HG03095 (cell line): ENCODE measurements at regions not wholly inside any gene's neighbourhood (a gene's known extent, or its start where the extent isn't known, plus 50 kb on each side); places are given as distances from the start of the nearest gene placed in this dataset.
A peak's percentile ranks its signal among the peaks of the same experiment; 100 is the strongest.

Experiments
- ATAC-seq: cut with Tn5 transposase; IDR thresholded peaks from one replicate; pipeline ENCODE4 v1.9.1; 2021; ENCODE audit warnings: moderate library complexity; ENCODE audit not compliant: unreplicated experiment

DNA sequence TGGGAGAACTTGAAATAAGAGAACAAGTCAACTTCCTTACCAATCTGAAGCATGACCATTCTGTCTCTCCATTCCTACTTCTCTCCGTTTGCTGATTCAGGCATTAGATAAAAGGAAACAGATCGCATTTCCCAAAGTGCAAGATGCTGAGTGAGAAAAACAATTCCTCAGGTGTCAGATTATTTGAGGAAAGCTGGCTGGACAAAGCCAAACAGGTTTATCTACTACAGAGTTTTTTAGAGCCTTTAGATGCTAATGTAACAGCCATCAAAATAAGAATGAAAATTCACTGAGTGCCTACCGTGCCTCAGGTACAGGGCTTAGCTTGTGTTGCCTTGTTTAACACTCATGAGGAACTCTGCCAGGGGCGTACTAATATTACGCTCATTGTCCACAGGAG, 135.9 kb upstream of the MBL2 start:
- no peak for ATAC-seq

GRCh38 chr10:52906046-52906445, 133.5 kb upstream of the MBL2 start:
- ATAC-seq: no peak

DNA sequence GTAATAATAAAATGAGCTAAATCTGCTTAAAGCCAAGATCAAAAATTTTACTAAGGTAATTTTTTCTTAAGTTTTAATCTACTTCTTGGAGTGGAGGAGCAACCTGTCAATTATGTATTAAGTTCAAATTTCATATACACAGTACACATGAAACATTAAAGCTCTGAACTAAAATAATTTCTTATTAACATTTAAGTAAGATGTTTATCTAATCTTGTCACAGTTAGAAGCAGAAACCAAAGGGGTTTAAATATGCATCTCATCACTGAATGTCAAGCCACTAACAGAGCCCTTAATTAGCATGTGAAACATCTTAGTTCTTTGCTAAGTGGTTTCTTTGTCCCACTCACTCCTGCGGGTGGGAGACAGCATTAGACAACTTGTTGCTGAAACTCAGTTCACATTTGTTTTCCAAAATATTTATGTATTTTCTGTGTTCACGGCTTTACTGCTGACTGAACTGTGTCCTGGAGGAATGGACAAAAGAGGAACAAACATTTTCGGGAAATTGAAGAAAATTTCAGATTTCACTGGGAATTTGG, 130.9 kb upstream of the MBL2 start:
- no peak for ATAC-seq

DNA sequence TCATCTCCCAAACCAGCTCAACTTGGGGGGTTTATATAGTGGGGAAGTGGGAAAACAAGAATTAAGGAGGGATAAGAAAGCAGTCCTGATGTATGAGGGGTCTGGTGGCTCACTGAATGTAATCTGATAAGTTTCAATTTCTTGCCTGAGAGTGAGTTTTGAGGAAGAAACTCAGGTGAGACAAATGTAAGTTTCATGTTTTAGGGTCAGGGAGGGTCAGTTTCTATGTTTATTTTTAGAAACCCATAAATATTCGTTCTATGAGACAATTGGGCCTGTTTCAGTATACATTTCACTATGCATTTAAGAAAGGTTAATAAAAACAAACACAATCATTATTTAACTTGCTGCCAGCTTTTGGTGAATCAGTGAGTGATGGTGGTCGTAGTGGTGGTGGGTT, 128.0 kb upstream of the MBL2 start:
- ATAC-seq: peak; percentile 69

- no peak for ATAC-seq
Observed at GRCh38 chr10:52897162-52897561, 124.6 kb upstream of the MBL2 start.

DNA sequence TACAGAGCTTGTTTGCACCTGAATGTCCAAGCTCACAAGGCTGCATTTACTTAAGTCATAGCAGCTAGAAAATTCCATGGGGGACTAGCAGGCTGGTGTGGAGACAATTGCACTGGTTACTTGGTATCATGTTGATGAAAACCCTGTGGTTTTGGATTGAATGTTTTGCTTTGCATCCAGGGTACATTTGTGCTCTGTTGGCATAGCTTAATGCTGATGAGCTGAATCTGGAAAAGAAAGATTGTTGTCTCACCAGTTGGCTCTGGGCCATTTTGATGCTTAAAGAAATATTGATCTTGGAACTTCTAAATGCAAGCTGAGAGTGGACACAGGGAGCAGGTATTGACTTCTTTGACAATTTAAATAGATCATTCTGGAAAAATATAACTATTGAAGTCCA, 122.5 kb upstream of the MBL2 start:
- ATAC-seq: no peak

- ATAC-seq: no peak
Observed at GRCh38 chr10:52890281-52890680, 117.7 kb upstream of the MBL2 start.

DNA sequence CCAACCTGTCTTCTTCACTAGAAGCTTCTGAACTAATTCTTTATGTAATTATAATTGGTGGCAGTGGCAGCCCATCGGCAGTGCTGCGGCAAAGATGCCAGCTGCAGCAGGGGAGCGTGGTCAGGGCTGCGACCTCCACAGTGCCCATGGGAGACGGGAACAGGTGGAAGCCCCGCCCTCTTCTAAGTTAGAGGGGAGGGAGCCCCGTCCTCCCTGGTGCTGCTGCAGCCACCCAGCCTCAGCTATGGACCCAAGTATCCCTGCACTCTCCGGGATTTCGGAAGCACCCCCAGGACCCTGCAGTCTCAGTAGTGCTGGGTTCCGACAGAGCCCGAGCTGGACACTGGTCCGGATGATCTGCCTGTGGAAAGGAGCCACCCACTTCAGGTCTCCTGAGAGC, 117.0 kb upstream of the MBL2 start:
- no peak for ATAC-seq

DNA sequence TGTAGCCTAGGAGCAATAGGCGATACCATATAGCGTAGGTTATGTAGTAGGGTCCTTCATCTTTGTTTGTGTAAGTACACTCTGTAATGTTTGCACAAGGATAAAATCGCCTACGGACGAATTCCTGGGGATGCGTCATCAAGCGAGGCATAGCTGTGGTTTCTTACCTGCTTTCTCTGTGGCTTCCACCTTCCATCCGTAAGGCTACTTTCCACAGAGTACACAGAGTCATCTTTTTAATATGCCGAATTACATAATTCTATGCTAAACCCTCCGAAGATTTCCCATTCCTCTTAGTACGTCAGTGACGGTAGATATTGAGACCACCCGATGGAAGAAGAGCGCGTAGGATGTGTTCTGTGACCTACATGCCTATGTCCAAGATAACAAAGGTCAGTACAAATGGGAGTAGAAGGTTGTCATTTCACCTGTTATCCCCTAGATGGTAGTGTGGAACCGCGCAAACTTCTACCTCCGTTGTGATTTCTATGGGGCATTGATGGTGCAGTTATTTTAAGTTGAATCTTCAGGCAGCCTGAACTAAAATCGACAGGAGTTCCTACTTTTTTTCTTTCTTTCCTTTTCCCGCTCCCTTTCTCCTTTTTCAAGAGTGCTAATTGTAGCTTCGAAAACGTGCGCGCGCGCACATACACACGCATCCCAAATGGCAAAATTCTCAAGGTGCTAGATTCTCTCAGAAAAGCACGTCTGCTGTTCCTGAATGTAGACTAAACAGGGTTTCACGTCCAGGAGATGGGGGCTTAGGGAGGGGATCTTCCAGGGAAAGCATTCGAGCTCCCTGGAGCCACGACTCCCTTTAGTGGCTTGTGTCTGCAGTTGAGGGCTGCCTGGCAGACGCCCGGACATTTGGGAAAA, 111.7 kb upstream of the MBL2 start:
- ATAC-seq: peak; percentile 88

DNA sequence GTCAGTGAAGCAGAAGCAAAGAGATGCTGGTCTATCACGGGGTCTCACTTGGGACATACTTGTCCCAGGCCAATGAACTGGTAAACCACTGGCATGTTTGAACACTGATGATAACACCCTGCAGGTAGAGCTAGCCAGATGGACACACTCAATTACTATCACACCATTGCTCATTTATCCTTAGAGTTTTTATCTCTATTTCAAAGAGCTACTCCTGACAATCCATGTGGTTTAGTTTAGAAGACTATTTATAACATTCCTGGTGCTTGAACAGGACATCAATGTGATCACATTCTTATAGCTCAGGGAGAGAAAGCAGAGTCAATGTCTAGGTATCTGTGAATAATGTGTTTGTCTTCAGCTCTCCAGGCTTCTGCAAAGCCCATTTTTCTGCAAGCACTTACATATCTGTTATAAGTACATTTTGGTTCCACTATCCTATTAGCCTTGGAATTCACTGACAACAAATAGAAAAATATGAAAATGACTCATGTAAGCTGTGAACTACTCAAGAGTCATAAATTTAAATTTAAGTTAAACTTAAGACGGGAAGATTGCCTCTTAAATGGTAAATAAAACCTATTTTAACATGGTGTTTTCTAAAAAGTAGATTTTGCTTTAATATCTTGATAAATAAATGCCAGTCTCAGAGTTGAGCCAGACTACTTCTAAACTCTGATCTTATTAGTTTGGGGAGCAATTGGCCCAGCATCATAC, 106.7 kb upstream of the MBL2 start:
- no peak for ATAC-seq

- ATAC-seq: no peak
Observed at GRCh38 chr10:52877451-52877850, 104.9 kb upstream of the MBL2 start.

- no peak for ATAC-seq
Observed at GRCh38 chr10:52875336-52875735, 102.8 kb upstream of the MBL2 start.

- no peak for ATAC-seq
Observed at GRCh38 chr10:52874581-52874980, 102.0 kb upstream of the MBL2 start.

DNA sequence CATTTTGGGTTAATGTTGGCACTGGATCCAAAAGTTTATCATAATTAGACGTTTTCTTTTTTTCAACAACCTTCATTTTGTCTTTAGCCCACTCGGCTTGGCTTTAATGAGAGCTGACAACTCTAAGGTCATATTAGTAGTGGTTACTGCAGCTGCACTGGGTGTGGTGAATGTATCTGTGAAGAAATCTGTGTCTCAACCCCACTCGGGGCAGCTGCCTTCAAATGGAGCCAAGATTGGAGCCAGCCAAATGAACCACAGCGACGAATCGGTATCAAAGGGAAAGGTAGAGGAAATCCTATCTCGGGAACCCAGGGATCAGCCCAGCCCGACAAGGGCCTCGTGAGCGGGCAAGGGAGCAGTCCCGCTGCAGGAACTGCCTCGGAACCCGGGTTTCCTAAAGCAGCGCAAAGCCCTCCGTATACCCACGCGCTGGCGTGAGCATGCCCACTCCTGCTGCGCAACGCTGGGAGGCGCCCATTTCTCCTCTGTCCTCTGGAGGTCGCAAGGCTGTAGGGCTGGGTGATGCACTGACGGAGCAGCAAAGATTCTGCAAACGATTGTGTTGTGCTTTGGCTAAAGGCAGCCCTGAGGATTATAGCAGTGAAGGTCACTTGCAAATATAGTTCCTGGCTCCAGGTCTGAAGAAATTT, 98.7 kb upstream of the MBL2 start:
- no peak for ATAC-seq

DNA sequence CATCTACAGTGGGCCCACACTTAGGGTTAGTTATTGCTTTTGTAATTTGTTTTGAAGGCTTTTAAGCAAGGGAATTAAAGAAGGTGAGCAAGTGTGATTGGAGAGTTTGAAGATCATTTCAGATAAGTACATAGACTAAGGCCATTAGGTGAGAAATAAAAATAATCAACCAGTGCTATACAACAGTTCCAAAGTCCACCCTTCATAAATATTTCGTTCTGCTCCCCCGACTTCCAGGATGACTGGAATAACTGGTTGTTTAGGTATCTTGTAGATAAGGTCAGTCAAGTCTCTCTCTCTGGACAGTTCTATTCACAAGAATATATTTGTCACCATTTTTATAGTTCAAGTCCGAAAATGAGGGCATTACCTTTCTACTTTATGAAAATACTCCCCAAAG, 98.0 kb upstream of the MBL2 start:
- ATAC-seq: no peak

DNA sequence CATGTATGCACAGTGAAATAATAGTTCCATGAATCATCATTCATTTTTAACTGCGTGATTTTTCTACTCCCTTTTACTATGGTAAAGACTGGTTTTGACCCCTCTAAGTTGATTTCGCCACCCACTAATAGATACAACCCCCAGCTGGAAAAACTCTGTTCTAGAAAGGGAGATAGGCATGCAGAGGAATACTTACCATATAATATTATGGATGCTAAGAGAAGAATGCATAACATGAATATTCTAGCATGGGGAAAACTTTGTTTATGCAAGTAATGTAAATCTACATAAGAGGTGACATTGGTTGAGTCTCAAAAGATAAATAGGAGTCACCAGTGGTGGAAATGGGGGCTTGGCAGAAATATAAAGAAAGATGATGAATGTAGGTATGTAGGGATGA, 97.3 kb upstream of the MBL2 start:
- no peak for ATAC-seq

- ATAC-seq: no peak
Observed at GRCh38 chr10:52865213-52865612, 92.6 kb upstream of the MBL2 start.

- no peak for ATAC-seq
Observed at GRCh38 chr10:52864201-52865106, 91.9 kb upstream of the MBL2 start.

- no peak for ATAC-seq
Observed at GRCh38 chr10:52858722-52859121, 86.1 kb upstream of the MBL2 start.

- no peak for ATAC-seq
Observed at GRCh38 chr10:52855546-52856325, 83.2 kb upstream of the MBL2 start.
